Calu3 (cell line): ENCODE measurements at regions not wholly inside any gene's neighbourhood (a gene's known extent, or its start where the extent isn't known, plus 50 kb on each side); places are given as distances from the start of the nearest gene placed in this dataset.
"Not testable (repeated sequence)": the region's sequence is repeated elsewhere in the genome, so short reads cannot be mapped to it uniquely, and the experiment has no call there.

Experiments
- BruUV-seq: library from RNA; stranded (reverse); fragments of 400-500 nt; replicated peaks from 2 replicates; lab custom pipeline; 2021; lab: Mats Ljungman, UMichigan
- CTCF ChIA-PET: fragments of 300-600 bp; sonication (Branson Sonifier 250); formaldehyde crosslinking; loops from one replicate; lab custom pipeline; 2022; ENCODE audit warnings: antibody characterized with exemption; lab: Charles Lee
- DNase-seq: peaks from one replicate; pipeline ENCODE4 v3.0.0; 2022
- H3K27ac Mint-ChIP-seq: one replicate; pipeline ENCODE4 v1.8.0; 2022; ENCODE audit warnings: mixed read lengths; ENCODE audit not compliant: unreplicated experiment
- H3K27me3 Mint-ChIP-seq: one replicate; pipeline ENCODE4 v1.8.0; 2022; ENCODE audit warnings: mixed read lengths; ENCODE audit not compliant: unreplicated experiment
- H3K36me3 Mint-ChIP-seq: one replicate; pipeline ENCODE4 v1.8.0; 2022; ENCODE audit warnings: mild to moderate bottlenecking, moderate library complexity, mixed read lengths; ENCODE audit not compliant: insufficient read depth, unreplicated experiment
- H3K4me1 Mint-ChIP-seq: one replicate; pipeline ENCODE4 v1.8.0; 2022; ENCODE audit warnings: mild to moderate bottlenecking, low read depth, mixed read lengths; ENCODE audit not compliant: unreplicated experiment
- H3K4me3 Mint-ChIP-seq: one replicate; pipeline ENCODE4 v1.8.0; 2022; ENCODE audit warnings: mild to moderate bottlenecking, low read depth, moderate library complexity, mixed read lengths; ENCODE audit not compliant: unreplicated experiment
- H3K9me3 Mint-ChIP-seq: one replicate; pipeline ENCODE4 v1.8.0; 2022; ENCODE audit warnings: low read depth, mixed read lengths; ENCODE audit not compliant: unreplicated experiment
- CTCF ChIP-seq: fragments of 200-600 bp; IDR thresholded peaks from one replicate; pipeline ENCODE4 v1.8.0; 2022; ENCODE audit warnings: antibody characterized with exemption; ENCODE audit not compliant: unreplicated experiment
- intact Hi-C: fragments of 100-400 bp; cut with micrococcal nuclease; formaldehyde crosslinking; loops from one replicate; pipeline ENCODE4 v1.10.0; 2022; ENCODE audit not compliant: unreplicated experiment

DNA sequence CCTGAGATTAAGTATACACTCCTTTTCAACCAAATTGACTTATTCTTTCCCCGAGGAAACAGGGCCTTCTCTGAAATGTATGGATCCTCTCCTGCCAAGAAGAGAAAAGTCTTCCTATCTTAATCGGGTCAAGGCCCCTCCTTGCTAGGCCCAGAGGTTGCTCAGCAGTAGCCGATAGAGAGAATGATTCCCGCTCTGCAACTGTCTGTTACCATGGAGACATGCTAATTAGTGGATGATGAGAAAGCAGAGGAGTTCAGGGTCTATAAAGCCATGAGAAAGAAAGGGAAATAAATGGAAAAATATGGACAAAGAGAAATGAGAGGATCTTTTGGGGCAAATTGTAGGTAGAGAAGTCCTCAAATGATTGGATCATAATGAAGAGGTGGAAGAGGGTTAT, 103.5 kb downstream of the POU4F1 start:
- no peak for TF ChIP-seq CTCF
- H3K4me1 Mint-ChIP-seq: no peaks in the 10 kb centered on the region
- CTCF ChIA-PET: no interaction called here
- no peaks in the 10 kb centered on the region for H3K27me3 Mint-ChIP-seq
- no peak overlapping the region for H3K4me3 Mint-ChIP-seq
- DNase-seq: no peak
- no peak overlapping the region for H3K27ac Mint-ChIP-seq
- H3K36me3 Mint-ChIP-seq: no peaks in the 10 kb centered on the region
- H3K9me3 Mint-ChIP-seq: peaks cover 6% of the 10 kb centered on the region
- BruUV-seq: no TSS peak
- intact Hi-C loops: no loop called here

DNA sequence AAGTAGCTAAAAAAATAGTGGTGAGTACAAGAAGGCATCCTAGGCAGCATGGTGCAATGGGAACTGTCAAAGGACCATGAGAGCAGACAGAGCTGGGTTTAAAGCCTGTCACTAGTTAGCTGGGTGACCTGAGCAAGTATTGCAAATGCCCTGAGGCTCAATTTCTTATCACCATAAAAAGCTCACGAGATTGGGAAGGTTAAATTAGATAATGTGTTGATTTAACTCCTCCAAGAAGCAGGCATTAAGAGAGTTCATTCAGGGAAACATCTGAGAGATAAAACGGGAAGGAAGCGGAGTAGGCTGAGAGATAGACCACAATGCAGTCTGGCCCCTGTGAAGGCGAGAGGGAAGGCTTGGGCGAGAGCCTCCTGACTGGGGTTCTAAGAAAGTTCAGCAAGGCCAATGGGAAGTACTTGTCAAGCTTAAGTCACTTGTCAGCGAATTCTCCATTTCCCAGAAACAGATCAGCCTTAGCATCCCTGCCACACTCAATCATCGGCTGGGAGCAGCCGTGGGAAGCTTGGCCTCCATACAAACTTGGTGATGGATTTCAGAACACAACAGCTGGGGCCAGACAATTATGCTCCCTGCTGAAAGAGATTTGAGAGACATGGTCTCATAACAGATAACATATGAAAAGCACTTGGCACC, 105.5 kb downstream of the POU4F1 start:
- Mint-ChIP-seq H3K4me1 (no peaks in the 10 kb centered on the region), H3K9me3 (peaks cover 6% of the 10 kb centered on the region), H3K36me3 (no peaks in the 10 kb centered on the region), H3K4me3 (no peak overlapping the region), H3K27me3 (no peaks in the 10 kb centered on the region), H3K27ac (no peak overlapping the region)
- CTCF ChIA-PET: no interaction called here
- no TSS peak for BruUV-seq
- TF ChIP-seq CTCF: no peak
- intact Hi-C loops: no loop called here
- no peak for DNase-seq

DNA sequence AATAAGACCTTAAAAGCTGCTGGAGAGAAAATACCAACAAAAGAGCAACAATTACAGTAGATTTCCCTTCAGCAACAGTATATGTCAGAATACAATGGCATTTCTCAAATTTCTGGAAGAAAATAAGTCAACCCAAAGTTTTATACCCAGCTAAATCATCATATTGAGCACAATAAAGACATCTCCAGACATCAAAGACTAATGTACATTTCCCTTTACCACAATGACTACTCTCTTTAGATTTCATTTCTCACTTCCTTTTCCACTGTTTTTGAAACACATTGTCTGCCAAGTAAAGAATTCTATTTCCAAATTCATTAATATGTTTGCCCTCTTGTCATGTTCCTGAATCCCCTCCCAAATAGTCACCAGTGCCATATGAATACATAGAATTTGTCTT, 111.4 kb downstream of the POU4F1 start:
- no peaks in the 10 kb centered on the region for H3K27me3 Mint-ChIP-seq
- CTCF ChIA-PET: no interaction called here
- no peak overlapping the region for H3K4me3 Mint-ChIP-seq
- H3K4me1 Mint-ChIP-seq: no peaks in the 10 kb centered on the region
- no peak for TF ChIP-seq CTCF
- no TSS peak for BruUV-seq
- intact Hi-C loops: no loop called here
- H3K9me3 Mint-ChIP-seq: no peaks in the 10 kb centered on the region
- H3K27ac Mint-ChIP-seq: no peak overlapping the region
- H3K36me3 Mint-ChIP-seq: no peaks in the 10 kb centered on the region
- DNase-seq: no peak

DNA sequence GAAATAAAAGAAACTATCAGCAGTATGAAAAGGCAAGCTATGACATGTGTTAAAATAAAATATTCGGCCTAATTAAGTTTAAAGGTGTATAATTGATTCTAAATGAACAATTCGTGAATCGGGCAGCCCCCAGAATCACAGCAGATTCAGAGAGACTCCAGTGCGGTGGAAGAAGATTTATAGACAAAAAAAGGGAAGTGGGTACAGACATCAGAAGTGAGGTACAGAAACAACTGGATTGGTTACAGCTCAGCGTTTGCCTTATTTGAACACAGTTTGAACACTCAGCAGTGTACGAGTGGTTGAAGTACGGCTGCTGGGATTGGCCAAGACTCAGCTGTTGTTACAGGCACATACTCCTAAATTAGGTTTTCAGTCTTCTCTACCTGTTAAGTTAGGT, 113.1 kb downstream of the POU4F1 start:
- CTCF ChIA-PET, H3K36me3 Mint-ChIP-seq, H3K27ac Mint-ChIP-seq, intact Hi-C loops, H3K9me3 Mint-ChIP-seq, H3K4me1 Mint-ChIP-seq, H3K27me3 Mint-ChIP-seq, BruUV-seq, H3K4me3 Mint-ChIP-seq, DNase-seq: not testable (repeated sequence)

- no peak for TF ChIP-seq CTCF
- H3K27me3 Mint-ChIP-seq: no peaks in the 10 kb centered on the region
- no peak for DNase-seq
- CTCF ChIA-PET: no interaction called here
- no peaks in the 10 kb centered on the region for H3K36me3 Mint-ChIP-seq
- no peak overlapping the region for H3K27ac Mint-ChIP-seq
- H3K9me3 Mint-ChIP-seq: no peaks in the 10 kb centered on the region
- no peaks in the 10 kb centered on the region for H3K4me1 Mint-ChIP-seq
- intact Hi-C loops: no loop called here
- BruUV-seq: no TSS peak
- no peak overlapping the region for H3K4me3 Mint-ChIP-seq
Measured at GRCh38 chr13:78487707-78488106, 115.6 kb downstream of the POU4F1 start.
